DND-41 (cell line): ENCODE measurements at regions not wholly inside any gene's neighbourhood (a gene's known extent, or its start where the extent isn't known, plus 50 kb on each side); places are given as distances from the start of the nearest gene placed in this dataset.

Source experiments
- ATAC-seq: fragments of 200-7000 bp; cut with Tn5 transposase; 3 replicates; pipeline ENCODE4 v1.9.1; 2021; ENCODE audit warnings: low read depth; ENCODE audit not compliant: insufficient read depth
- DNase-seq: peaks from one replicate; pipeline ENCODE4 v3.0.0-alpha.2; 2020
- H2AFZ ChIP-seq: 2 replicates; pipeline ENCODE4 v1.6.0; 2012; ENCODE audit warnings: low read depth, low read length
- H3K27ac ChIP-seq: 2 replicates; pipeline ENCODE4 v1.5.1; 2012; ENCODE audit warnings: low read length, inconsistent platforms
- H3K27me3 ChIP-seq: fragments of 200-600 bp; sonication (generic); 2 replicates; pipeline ENCODE4 v1.6.0; 2012; ENCODE audit warnings: low read length, mild to moderate bottlenecking, inconsistent platforms; ENCODE audit not compliant: insufficient read depth, poor library complexity
- H3K36me3 ChIP-seq: 2 replicates; pipeline ENCODE4 v1.5.1; 2012; ENCODE audit warnings: low read length, inconsistent platforms; ENCODE audit not compliant: insufficient read depth
- H3K4me1 ChIP-seq: 2 replicates; pipeline ENCODE4 v1.5.1; 2012; ENCODE audit warnings: mild to moderate bottlenecking, low read length; ENCODE audit not compliant: insufficient read depth
- H3K4me2 ChIP-seq: 2 replicates; pipeline ENCODE4 v1.6.0; 2012; ENCODE audit warnings: mild to moderate bottlenecking, moderate library complexity, low read length, inconsistent platforms; ENCODE audit not compliant: insufficient read depth
- H3K4me3 ChIP-seq, 2 experiments: fragments of 200-600 bp in 1 of 2; shearing (Covaris generic) in 1 of 2; 2 replicates each; pipeline ENCODE4 v1.5.1; 2012 to 2016; ENCODE audit warnings: inconsistent platforms in 2 of 2, low read length in 2 of 2, mild to moderate bottlenecking in 2 of 2, low read depth in 1 of 2, moderate library complexity in 1 of 2
- H3K79me2 ChIP-seq: 2 replicates; pipeline ENCODE4 v1.6.0; 2012; ENCODE audit warnings: low read length, inconsistent platforms; ENCODE audit not compliant: insufficient read depth
- H3K9ac ChIP-seq: 2 replicates; pipeline ENCODE4 v1.6.0; 2012; ENCODE audit warnings: low read depth, mild to moderate bottlenecking, inconsistent platforms, low read length, moderate library complexity
- H3K9me3 ChIP-seq: 2 replicates; pipeline ENCODE4 v1.5.1; 2012; ENCODE audit warnings: low read length, moderate library complexity, mild to moderate bottlenecking, inconsistent platforms; ENCODE audit not compliant: insufficient read depth, severe bottlenecking
- H4K20me1 ChIP-seq: 2 replicates; pipeline ENCODE4 v1.6.0; 2012; ENCODE audit warnings: low read length; ENCODE audit not compliant: insufficient read depth
- EZH2 ChIP-seq: IDR thresholded peaks from 3 replicates; pipeline ENCODE4 v1.6.1; 2012; ENCODE audit warnings: borderline replicate concordance, low read depth, mild to moderate bottlenecking, moderate library complexity, low read length, inconsistent platforms; ENCODE audit not compliant: severe bottlenecking
- TF ChIP-seq, protein P1 (sequence below): IDR thresholded peaks from 2 replicates; pipeline ENCODE4 v1.5.1; 2012; ENCODE audit warnings: borderline replicate concordance, low read length, moderate library complexity, mild to moderate bottlenecking; ENCODE audit not compliant: poor library complexity, severe bottlenecking; ENCODE audit errors: extremely low read depth

DNA sequence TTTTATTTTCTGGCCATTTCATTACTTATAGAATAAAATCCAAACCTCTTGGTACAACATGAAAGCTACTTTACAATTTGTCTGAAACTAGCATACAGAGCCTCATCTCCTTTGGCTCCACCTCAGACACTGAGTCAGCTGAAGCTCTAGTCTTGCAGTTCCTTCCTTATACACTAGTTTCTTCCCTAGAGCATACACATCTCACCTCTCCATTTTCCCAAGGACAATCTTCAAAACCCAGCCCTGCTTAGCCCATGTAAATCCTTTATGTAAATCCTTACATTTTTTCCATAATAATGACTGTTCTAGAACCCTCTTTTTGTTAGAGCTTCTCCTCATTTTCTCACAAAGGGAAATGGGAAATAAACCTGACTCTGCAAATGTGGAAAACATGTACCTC lies 463.4 kb downstream of the SLC16A7 start:
- no peak overlapping the region for H2AFZ ChIP-seq

DNA sequence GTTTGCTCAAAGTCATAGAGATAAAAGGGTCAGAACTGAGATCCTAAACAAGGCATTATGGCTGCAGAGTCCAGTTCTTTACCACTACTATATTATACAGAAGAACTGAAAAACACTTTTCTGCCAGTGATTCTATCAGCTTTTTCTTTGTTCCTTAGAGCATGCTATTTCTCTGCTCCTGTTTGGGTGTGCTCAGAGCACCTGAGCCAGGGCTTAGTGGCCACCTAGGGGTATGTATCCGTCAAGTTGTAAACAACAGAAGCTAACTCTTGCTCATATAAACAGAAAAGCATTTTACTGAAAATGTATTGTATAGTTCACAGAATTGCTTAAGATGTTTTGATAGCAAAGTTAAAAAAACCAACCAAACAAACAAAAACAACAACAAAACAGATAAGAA lies 470.8 kb downstream of the SLC16A7 start:
- no peaks in the 10 kb centered on the region for H3K9me3 ChIP-seq
- ATAC-seq, result no peak
- no peaks in the 10 kb centered on the region for H3K36me3 ChIP-seq
- H3K4me1 ChIP-seq, result no peaks in the 10 kb centered on the region
- DNase-seq, result no peak
- no peaks in the 10 kb centered on the region for H3K27me3 ChIP-seq
- H3K27ac ChIP-seq, result no peak overlapping the region
- H3K79me2 ChIP-seq, result no peaks in the 10 kb centered on the region
- H3K9ac ChIP-seq, result no peak overlapping the region
- TF ChIP-seq, protein P1, sequence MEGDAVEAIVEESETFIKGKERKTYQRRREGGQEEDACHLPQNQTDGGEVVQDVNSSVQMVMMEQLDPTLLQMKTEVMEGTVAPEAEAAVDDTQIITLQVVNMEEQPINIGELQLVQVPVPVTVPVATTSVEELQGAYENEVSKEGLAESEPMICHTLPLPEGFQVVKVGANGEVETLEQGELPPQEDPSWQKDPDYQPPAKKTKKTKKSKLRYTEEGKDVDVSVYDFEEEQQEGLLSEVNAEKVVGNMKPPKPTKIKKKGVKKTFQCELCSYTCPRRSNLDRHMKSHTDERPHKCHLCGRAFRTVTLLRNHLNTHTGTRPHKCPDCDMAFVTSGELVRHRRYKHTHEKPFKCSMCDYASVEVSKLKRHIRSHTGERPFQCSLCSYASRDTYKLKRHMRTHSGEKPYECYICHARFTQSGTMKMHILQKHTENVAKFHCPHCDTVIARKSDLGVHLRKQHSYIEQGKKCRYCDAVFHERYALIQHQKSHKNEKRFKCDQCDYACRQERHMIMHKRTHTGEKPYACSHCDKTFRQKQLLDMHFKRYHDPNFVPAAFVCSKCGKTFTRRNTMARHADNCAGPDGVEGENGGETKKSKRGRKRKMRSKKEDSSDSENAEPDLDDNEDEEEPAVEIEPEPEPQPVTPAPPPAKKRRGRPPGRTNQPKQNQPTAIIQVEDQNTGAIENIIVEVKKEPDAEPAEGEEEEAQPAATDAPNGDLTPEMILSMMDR, result no peak
- no peak for TF ChIP-seq EZH2
- no peaks in the 10 kb centered on the region for H4K20me1 ChIP-seq
- no peak overlapping the region for H3K4me3 ChIP-seq
- no peak overlapping the region for H3K4me2 ChIP-seq
- H2AFZ ChIP-seq, result no peak overlapping the region

More for the DNA sequence above, 463.4 kb downstream of the SLC16A7 start:
- DNase-seq (no peak), ATAC-seq (no peak)
- Histone ChIP-seq H3K4me2 (no peak overlapping the region), H3K9me3 (no peaks in the 10 kb centered on the region), H4K20me1 (no peaks in the 10 kb centered on the region), H3K79me2 (no peaks in the 10 kb centered on the region), H3K27ac (no peak overlapping the region), H3K4me1 (no peaks in the 10 kb centered on the region), H3K27me3 (no peaks in the 10 kb centered on the region), H3K9ac (no peak overlapping the region), H3K4me3 (no peak overlapping the region), H3K36me3 (no peaks in the 10 kb centered on the region)
- TF ChIP-seq EZH2, result no peak
- TF ChIP-seq, protein P1, result no peak

DNA sequence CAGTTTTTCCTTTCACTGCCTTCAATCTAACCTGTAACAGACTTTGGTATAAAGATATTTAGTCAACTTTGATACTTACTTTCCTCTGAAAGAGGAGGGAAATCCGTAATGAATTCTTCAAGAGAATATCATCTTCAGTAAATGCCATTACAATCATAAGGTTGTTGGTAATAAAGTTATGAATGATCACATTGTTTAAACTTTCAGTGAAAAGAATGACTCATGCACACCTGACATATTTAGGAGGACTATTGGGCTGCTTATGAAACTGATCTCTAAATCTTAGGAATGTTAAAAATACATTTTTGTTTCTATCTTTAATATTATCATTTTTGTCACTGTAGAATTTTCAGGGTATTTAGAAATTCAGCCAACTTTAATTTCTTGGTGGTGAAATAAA lies 474.7 kb downstream of the SLC16A7 start:
- no peaks in the 10 kb centered on the region for H3K4me1 ChIP-seq
- no peak for DNase-seq
- no peak for ATAC-seq

More for the DNA sequence above, 474.7 kb downstream of the SLC16A7 start:
- Histone ChIP-seq H2AFZ (no peak overlapping the region), H3K9me3 (no peaks in the 10 kb centered on the region), H3K27ac (no peak overlapping the region), H3K4me3 (no peak overlapping the region), H3K4me2 (no peak overlapping the region), H3K27me3 (no peaks in the 10 kb centered on the region), H3K9ac (no peak overlapping the region), H3K79me2 (no peaks in the 10 kb centered on the region), H3K36me3 (no peaks in the 10 kb centered on the region), H4K20me1 (no peaks in the 10 kb centered on the region)
- TF ChIP-seq, protein P1, result no peak
- TF ChIP-seq EZH2, result no peak
